Neuron (in vitro differentiated cells): ENCODE measurements at regions not wholly inside any gene's neighbourhood (a gene's known extent, or its start where the extent isn't known, plus 50 kb on each side); places are given as distances from the start of the nearest gene placed in this dataset.
"Not testable (repeated sequence)": the region's sequence is repeated elsewhere in the genome, so short reads cannot be mapped to it uniquely, and the experiment has no call there.

Experiments used
- H2AFZ ChIP-seq: one replicate; pipeline ENCODE4 v1.6.1; 2013; ENCODE audit warnings: low read depth, mild to moderate bottlenecking, inconsistent platforms, low read length, moderate library complexity
- H3K27me3 ChIP-seq: one replicate; pipeline ENCODE4 v1.6.1; 2013; ENCODE audit warnings: low read length; ENCODE audit not compliant: insufficient read depth
- H3K36me3 ChIP-seq: one replicate; pipeline ENCODE4 v1.6.1; 2013; ENCODE audit warnings: low read length; ENCODE audit not compliant: insufficient read depth
- H3K4me1 ChIP-seq: one replicate; pipeline ENCODE4 v1.6.1; 2013; ENCODE audit warnings: low read length; ENCODE audit not compliant: insufficient read depth
- H3K4me3 ChIP-seq: 2 replicates; pipeline ENCODE4 v1.5.1; 2013; ENCODE audit warnings: mild to moderate bottlenecking, low read length, moderate library complexity
- H3K9me3 ChIP-seq: one replicate; pipeline ENCODE4 v1.6.1; 2013; ENCODE audit warnings: low read length

DNA sequence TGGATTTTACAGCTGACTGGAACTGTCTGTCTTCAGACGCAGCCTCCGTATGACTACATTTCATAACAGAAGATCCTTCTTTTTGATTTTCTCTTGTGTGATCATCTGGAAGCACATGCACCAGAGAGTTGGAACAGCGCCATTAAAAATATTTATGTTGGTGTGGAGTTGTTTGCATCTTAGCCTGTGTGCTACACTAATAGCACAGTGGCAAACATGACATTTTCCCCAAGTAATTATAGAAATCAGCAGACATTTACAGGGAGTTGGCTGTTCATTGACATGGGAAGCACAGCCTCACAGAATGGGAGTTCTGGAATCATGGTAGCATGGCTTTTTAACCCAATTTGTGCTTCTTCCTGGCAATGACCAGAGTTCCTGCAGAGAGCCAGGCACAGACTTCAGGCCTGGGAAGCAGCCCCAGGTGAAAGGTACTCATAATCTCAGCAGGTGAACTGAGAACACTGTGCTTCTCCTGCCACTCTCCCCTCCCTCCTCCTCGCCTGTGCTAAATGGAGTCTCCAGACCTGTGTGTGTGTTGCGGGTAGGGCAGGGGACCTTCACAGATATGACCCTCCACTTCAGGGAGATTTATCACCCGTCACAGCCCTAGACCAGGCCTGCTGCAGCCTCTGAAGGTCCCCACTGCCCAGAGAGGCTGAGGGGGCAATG, 82.8 kb upstream of the PLET1 start:
- Histone ChIP-seq H3K27me3 (no peaks in the 10 kb centered on the region), H3K4me1 (no peaks in the 10 kb centered on the region), H2AFZ (no peak overlapping the region), H3K9me3 (no peaks in the 10 kb centered on the region), H3K36me3 (no peaks in the 10 kb centered on the region), H3K4me3 (no peak overlapping the region)

DNA sequence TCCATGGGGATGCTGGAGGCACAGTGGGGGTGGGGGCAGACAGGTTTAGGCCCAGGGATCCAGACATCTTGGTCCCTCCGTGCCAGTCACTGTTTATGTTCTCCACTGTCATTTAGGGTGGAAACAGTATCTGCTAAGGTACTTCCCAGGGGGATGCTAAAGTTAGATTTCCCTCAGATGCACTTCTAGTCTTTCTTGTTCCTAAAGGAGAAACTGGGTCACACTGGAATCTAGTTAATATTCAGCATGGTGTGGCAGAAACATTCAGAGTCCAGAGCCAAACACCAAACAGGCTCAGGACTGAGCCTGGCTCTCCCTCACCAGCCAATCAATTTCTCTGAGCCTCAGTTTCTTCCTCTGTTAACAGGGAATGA, 83.4 kb upstream of the PLET1 start:
- H2AFZ ChIP-seq: no peak overlapping the region
- H3K4me1 ChIP-seq: no peaks in the 10 kb centered on the region
- no peaks in the 10 kb centered on the region for H3K9me3 ChIP-seq
- H3K27me3 ChIP-seq: no peaks in the 10 kb centered on the region
- no peaks in the 10 kb centered on the region for H3K36me3 ChIP-seq
- no peak overlapping the region for H3K4me3 ChIP-seq

DNA sequence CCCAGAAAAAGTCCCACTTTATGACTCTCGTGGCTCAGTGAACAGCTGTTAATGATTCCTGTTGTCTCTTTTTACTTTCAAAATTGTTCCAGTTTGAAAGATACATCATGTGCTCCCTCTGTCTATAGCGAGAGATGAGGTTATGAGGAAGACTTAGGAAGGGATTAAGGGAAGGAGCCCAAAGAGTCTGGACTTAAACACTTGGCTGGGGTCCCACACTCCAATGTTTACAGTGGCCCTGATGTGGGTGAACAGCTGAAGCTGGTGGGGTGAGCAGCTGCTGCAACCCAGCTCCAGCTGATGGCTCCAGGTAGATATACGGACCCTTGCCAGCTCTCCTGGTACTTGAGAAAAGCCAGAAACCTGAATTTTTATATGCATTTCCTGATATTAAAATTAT, 84.5 kb upstream of the PLET1 start:
- Histone ChIP-seq H3K36me3 (no peaks in the 10 kb centered on the region), H3K4me1 (no peaks in the 10 kb centered on the region), H3K9me3 (no peaks in the 10 kb centered on the region), H3K27me3 (no peaks in the 10 kb centered on the region), H3K4me3 (no peak overlapping the region), H2AFZ (no peak overlapping the region)

DNA sequence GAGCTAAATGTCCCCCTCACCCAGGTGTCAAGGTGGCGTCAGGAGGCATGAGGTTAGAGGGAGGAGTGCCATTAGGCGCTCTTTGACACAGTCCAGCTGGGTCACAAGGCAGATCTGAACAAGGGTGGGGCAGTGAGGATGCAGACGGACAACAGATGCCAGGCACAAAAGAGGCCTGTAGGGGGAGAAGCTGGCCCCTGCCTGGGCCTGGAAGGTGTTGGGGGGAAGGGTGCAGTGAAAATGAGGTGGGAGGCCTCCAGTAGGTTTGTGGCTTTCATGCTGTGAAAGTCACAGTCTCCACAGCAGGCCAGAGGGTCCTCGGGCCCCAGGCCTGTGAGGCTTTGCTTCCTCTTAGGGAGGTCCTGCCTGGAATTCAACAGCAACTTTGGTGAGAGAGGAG, 85.0 kb upstream of the PLET1 start:
- Histone ChIP-seq H3K36me3 (no peaks in the 10 kb centered on the region), H3K4me1 (no peaks in the 10 kb centered on the region), H3K27me3 (no peaks in the 10 kb centered on the region), H2AFZ (no peak overlapping the region), H3K4me3 (no peak overlapping the region), H3K9me3 (no peaks in the 10 kb centered on the region)

DNA sequence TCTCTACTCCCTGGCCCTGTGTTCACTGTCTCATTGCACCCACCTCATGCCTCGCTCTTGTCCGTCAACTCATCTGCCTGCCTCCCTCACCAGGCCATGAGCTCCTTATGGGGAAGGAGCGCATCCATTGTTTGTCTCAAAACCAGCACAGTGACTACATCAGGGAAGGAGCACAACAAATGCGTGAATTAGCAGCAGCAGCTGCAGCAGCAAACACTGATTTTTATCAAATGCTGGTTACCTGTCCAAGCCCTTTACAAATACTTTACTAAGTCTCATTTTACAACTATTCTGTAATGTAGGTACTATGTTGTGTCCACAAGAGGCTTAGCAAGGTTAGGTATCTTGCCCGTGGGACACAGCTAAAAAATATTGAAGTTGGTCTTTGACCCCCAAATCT, 85.9 kb upstream of the PLET1 start:
- Histone ChIP-seq H3K4me3 (no peak overlapping the region), H2AFZ (no peak overlapping the region), H3K36me3 (no peaks in the 10 kb centered on the region), H3K9me3 (no peaks in the 10 kb centered on the region), H3K4me1 (no peaks in the 10 kb centered on the region), H3K27me3 (no peaks in the 10 kb centered on the region)

DNA sequence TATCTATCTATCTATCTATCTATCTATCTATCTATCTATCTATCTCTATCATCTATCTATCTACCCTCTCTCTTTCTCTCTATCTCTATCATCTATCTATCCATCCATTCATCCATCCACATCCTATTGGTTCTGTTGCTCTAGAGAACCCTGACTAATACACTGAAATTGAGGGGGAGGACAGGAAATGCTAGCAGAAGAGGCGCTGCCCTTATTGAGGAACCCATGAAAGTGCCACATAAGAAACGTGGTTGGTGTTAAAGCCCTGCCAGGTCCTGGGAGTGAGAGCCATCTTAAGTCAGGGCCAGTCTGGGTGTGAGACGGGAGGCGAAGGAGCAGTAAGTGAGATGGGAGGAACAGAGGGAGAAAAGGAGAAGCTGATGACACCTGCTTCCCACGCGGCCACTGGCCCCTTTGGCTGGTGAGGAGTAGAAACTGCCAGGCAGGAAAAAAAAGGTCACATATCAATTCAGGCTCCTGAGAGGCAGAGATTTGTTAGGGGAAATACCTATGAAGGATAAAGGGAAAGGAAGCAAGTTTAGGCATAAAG, 87.9 kb upstream of the PLET1 start:
- Histone ChIP-seq H3K9me3 (no peaks in the 10 kb centered on the region), H3K4me3 (no peak overlapping the region), H2AFZ (no peak overlapping the region), H3K36me3 (no peaks in the 10 kb centered on the region), H3K27me3 (no peaks in the 10 kb centered on the region), H3K4me1 (no peaks in the 10 kb centered on the region)

DNA sequence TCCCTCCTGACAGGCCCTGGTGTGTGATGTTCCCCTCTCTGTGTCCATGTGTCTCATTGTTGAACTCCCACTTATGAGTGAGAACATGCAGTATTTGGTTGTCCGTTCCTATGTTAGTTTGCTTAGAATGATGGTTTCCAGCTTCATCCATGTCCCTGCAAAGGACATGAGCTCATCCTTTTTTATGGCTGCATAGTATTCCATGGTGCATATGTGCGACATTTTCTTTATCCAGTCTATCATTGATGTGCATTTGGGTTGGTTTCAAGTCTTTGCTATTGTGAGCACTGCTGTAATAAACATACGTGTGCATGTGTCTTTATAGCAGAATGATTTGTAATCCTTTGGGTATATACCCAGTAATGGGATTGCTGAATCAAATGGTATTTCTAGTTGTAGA, 90.8 kb upstream of the PLET1 start:
- H2AFZ ChIP-seq, H3K36me3 ChIP-seq, H3K4me3 ChIP-seq, H3K9me3 ChIP-seq, H3K27me3 ChIP-seq, H3K4me1 ChIP-seq: not testable (repeated sequence)

DNA sequence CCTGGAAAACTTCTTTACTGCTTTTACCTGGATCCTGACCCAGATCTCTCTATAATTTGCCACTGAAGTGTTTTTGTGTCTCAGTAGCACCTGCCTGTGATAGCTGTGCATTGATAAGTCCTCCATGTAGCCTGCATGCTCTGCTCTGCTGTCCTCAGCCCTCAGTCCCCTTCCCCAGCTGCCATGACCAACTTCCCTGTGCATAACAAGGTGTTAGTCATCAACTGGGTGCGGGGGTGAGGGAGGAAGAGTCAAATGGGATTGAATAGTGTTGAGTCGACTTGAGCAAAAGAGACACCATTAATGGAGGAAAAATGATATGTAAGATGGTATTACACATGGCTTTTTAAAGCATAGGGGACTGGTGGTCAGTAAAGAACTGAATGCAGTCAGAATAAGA, 92.2 kb upstream of the PLET1 start:
- Histone ChIP-seq H3K4me3 (no peak overlapping the region), H3K9me3 (no peaks in the 10 kb centered on the region), H3K4me1 (no peaks in the 10 kb centered on the region), H3K27me3 (no peaks in the 10 kb centered on the region), H2AFZ (no peak overlapping the region), H3K36me3 (no peaks in the 10 kb centered on the region)

DNA sequence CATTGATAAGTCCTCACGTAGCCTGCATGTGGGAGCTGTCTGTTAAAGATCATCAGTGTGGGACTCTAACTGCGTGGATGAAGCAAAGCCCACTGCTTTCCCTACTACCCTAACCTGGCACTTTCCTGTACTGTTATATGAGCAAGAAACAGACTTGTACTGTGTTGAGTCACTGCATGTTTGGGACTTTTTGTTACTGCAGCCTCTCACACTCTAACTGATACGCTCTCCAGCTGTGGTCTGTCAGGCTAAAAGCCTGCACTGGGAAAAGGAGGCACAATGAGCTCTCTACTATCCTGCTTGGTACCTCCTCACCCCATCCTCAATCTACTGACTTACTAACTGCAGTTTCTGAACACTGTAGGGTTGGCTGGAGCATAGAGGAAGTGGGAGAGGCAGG, 93.7 kb upstream of the PLET1 start:
- Histone ChIP-seq H3K9me3 (no peaks in the 10 kb centered on the region), H3K4me3 (no peak overlapping the region), H3K27me3 (no peaks in the 10 kb centered on the region), H2AFZ (no peak overlapping the region), H3K36me3 (no peaks in the 10 kb centered on the region), H3K4me1 (no peaks in the 10 kb centered on the region)

DNA sequence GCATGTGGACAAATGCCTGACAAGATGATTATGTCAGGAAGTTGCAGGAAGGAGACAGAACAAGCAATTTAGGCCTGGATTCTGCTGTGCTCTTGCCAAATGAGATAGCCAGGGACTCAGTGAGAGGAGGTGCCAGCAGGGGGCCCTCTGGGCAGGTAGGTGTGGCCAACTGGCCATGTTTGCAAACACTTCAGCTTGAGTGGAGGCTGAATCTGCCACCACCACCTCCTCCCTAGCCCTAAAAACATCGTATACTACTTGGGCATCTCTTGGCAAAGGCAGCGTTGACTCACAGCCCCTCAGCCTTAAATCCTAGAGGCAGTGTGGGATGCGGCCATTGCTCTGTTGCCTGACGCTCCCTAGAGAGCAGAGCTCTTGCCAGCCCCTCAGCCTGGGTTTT, 95.1 kb upstream of the PLET1 start:
- H2AFZ ChIP-seq: no peak overlapping the region

DNA sequence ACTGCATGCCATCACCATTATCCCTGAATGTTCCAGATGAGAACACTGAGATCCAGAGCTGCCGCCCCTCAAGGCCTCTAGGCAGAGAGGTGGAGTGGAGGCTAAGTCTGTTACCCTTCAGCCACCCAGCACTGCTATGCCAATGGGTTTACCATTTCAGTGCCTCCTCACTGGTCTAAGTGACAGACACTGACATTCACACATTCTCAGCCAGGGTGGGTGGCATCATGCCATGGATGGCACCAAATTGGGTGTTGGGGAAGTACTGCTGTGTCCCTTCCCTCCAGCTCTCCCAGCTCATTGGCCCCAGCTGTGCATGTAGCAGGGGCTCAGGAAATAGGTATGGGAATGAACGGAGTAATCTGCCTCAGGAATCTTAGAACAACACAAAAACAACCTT, 96.8 kb upstream of the PLET1 start:
- Histone ChIP-seq H3K4me1 (no peaks in the 10 kb centered on the region), H3K36me3 (no peaks in the 10 kb centered on the region), H2AFZ (no peak overlapping the region), H3K9me3 (no peaks in the 10 kb centered on the region), H3K4me3 (no peak overlapping the region), H3K27me3 (no peaks in the 10 kb centered on the region)

More for the DNA sequence above, 95.1 kb upstream of the PLET1 start:
- Histone ChIP-seq H3K4me3 (no peak overlapping the region), H3K36me3 (no peaks in the 10 kb centered on the region), H3K27me3 (no peaks in the 10 kb centered on the region), H3K9me3 (no peaks in the 10 kb centered on the region), H3K4me1 (no peaks in the 10 kb centered on the region)

DNA sequence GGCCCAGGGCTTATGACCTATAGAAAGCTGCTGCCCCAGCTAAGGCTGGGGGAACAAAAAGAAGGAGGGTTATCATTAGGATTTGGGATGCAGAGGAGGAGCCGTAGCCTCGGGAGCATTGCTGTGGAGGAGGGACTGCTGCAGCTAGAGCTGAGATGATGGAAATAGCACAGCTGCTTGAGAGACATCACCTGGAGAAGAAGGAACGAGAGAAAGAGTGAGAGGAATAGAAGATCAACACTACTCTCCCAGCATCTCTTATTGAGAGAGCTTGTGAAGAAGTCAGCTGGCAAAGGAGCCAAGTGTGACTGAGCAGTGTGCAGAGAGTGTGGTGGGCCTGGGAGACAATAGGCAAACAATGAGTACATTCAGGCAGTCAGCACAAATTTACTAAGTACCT, 100.7 kb upstream of the PLET1 start:
- H3K36me3 ChIP-seq: no peaks in the 10 kb centered on the region
- H3K9me3 ChIP-seq: no peaks in the 10 kb centered on the region
- H3K4me1 ChIP-seq: no peaks in the 10 kb centered on the region
- H3K27me3 ChIP-seq: no peaks in the 10 kb centered on the region
- H3K4me3 ChIP-seq: no peak overlapping the region
- H2AFZ ChIP-seq: no peak overlapping the region

DNA sequence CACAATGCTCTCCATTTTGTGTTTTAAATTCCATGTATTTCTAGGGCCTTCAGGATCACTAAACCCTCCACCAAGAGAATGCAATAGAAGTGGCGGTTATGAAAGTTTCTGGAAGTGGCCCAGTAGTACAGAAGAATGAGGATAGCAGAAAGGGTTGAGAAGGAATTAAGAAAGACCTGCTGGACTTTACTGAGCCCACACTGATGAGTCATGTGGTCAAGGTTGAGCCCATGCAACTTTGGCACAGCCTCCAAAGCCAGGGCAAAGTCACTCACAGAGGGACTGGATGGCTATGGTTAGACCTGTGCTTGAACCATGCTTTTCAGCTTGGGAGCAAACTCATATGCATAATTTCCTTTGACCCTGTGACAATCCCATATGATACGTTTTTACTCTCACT, 102.9 kb upstream of the PLET1 start:
- H3K4me1 ChIP-seq: peaks cover 8% of the 10 kb centered on the region
- no peaks in the 10 kb centered on the region for H3K9me3 ChIP-seq
- no peak overlapping the region for H2AFZ ChIP-seq
- no peaks in the 10 kb centered on the region for H3K36me3 ChIP-seq
- H3K4me3 ChIP-seq: no peak overlapping the region
- no peaks in the 10 kb centered on the region for H3K27me3 ChIP-seq

DNA sequence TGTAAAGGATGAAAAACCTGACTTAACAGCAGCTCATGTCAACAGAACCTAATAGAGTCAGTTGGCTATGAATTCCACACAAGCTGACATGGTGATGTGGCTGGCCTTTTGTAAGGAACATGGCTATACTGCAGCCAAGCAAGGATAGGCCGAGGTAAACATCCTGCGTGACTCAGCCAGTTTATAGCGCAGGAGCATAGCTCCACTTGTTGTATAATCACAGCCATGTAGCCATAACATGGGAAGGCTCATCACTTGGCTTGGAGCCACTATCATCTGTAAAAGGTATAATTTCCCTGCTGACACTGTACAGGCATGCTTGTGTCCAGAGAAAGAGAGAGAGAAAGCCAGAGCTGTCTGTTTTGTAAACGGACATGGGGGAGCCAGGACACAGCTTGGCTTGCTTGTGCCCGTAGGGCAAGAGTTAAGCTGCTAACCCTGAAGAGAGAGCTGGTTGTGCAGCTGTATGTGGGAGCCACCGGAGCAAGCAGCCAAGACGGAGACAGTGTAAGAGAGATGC, 104.4 kb upstream of the PLET1 start:
- peaks cover 8% of the 10 kb centered on the region for H3K4me1 ChIP-seq
- H3K27me3 ChIP-seq: no peaks in the 10 kb centered on the region
- H3K36me3 ChIP-seq: no peaks in the 10 kb centered on the region
- H3K9me3 ChIP-seq: no peaks in the 10 kb centered on the region
- H3K4me3 ChIP-seq: no peak overlapping the region
- no peak overlapping the region for H2AFZ ChIP-seq
